SU-DHL-6 (cell line): ENCODE measurements at regions not wholly inside any gene's neighbourhood (a gene's known extent, or its start where the extent isn't known, plus 50 kb on each side); places are given as distances from the start of the nearest gene placed in this dataset.

Experiments
- EZH2phosphoT487 ChIP-seq: fragments of 200-600 bp; sonication (generic), shearing (Covaris generic); conservative IDR thresholded peaks from 2 replicates; pipeline ENCODE4 v1.6.1; 2018; ENCODE audit warnings: mild to moderate bottlenecking, antibody characterized with exemption, low read length, moderate library complexity, mixed read lengths
- TF ChIP-seq, protein P1 (sequence below): fragments of 200-600 bp; sonication (generic); IDR thresholded peaks from one replicate; pipeline ENCODE4 v1.5.1; 2017; ENCODE audit warnings: antibody characterized with exemption, mild to moderate bottlenecking, low read length, moderate library complexity; ENCODE audit not compliant: insufficient read depth, poor library complexity, severe bottlenecking

DNA sequence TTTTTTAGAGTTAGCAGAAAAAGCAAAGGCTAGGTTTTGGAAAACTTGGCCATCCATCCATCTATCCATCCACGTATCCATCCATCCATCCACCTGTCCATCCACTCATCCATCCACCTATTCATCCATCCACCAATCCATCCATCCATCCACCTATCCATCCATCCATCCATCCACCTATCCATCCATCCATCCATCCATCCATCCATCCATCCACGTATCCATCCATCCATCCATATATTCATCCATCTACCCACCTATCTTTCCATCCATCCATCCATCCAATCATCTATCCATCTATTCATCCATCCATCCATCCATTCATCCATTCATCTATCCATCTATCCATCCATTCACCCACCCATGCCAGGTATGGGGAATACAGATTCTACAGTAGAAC, 81.7 kb upstream of the MPP7 start:
- TF ChIP-seq EZH2phosphoT487, result no peak
- TF ChIP-seq, protein P1, sequence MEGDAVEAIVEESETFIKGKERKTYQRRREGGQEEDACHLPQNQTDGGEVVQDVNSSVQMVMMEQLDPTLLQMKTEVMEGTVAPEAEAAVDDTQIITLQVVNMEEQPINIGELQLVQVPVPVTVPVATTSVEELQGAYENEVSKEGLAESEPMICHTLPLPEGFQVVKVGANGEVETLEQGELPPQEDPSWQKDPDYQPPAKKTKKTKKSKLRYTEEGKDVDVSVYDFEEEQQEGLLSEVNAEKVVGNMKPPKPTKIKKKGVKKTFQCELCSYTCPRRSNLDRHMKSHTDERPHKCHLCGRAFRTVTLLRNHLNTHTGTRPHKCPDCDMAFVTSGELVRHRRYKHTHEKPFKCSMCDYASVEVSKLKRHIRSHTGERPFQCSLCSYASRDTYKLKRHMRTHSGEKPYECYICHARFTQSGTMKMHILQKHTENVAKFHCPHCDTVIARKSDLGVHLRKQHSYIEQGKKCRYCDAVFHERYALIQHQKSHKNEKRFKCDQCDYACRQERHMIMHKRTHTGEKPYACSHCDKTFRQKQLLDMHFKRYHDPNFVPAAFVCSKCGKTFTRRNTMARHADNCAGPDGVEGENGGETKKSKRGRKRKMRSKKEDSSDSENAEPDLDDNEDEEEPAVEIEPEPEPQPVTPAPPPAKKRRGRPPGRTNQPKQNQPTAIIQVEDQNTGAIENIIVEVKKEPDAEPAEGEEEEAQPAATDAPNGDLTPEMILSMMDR, result no peak
